Keratinocyte (primary cell): ENCODE measurements at regions not wholly inside any gene's neighbourhood (a gene's known extent, or its start where the extent isn't known, plus 50 kb on each side); places are given as distances from the start of the nearest gene placed in this dataset.

Experiments used
- DNase-seq: peaks from one replicate; pipeline ENCODE4 v3.0.0-alpha.2; 2011; ENCODE audit warnings: low read depth, missing footprints, low spot score
- FAIRE-seq: peaks from 2 replicates; lab custom pipeline; 2011; peaks lifted over from hg19 to GRCh38; lab: Jason Lieb, UNC
- H2AFZ ChIP-seq: 2 replicates; pipeline ENCODE4 v1.6.0; 2012; ENCODE audit warnings: low read length, control low read depth, inconsistent platforms; ENCODE audit not compliant: control insufficient read depth
- H3K27ac ChIP-seq: 2 replicates; pipeline ENCODE4 v1.5.1; 2011; ENCODE audit warnings: low read length; ENCODE audit not compliant: control insufficient read depth, insufficient read depth
- H3K27me3 ChIP-seq: 3 replicates; pipeline ENCODE4 v1.6.0; 2011; ENCODE audit warnings: low read length; ENCODE audit not compliant: control insufficient read depth, insufficient read depth; ENCODE audit errors: extremely low read depth
- H3K36me3 ChIP-seq, 2 experiments: 2 replicates in 1 of 2; 3 replicates in 1 of 2; pipeline ENCODE4 v1.5.1; 2011; ENCODE audit warnings: low read length in 2 of 2, mild to moderate bottlenecking in 1 of 2; ENCODE audit not compliant: control insufficient read depth in 2 of 2, insufficient read depth in 2 of 2; ENCODE audit errors: extremely low read depth in 1 of 2
- H3K4me1 ChIP-seq: 3 replicates; pipeline ENCODE4 v1.5.1; 2011; ENCODE audit warnings: low read length; ENCODE audit not compliant: control insufficient read depth, insufficient read depth; ENCODE audit errors: extremely low read depth
- H3K4me2 ChIP-seq: 3 replicates; pipeline ENCODE4 v1.6.0; 2011; ENCODE audit warnings: low read depth, low read length; ENCODE audit not compliant: control insufficient read depth, insufficient read depth; ENCODE audit errors: extremely low read depth
- H3K4me3 ChIP-seq, 3 experiments: fragments of 200-600 bp in 1 of 3; sonication (generic) in 1 of 3; 2 replicates in 2 of 3; 3 replicates in 1 of 3; pipeline ENCODE4 v1.5.1; 2011 to 2016; ENCODE audit warnings: low read length in 3 of 3, mild to moderate bottlenecking in 3 of 3, control low read depth in 2 of 3, inconsistent platforms in 1 of 3, low read depth in 1 of 3, mixed read lengths in 1 of 3, mixed run types in 1 of 3, moderate library complexity in 1 of 3; ENCODE audit not compliant: control insufficient read depth in 2 of 3, insufficient read depth in 2 of 3; ENCODE audit errors: extremely low read depth in 1 of 3
- H3K79me2 ChIP-seq: 2 replicates; pipeline ENCODE4 v1.6.0; 2012; ENCODE audit warnings: low read length; ENCODE audit not compliant: control insufficient read depth, insufficient read depth
- H3K9ac ChIP-seq: 3 replicates; pipeline ENCODE4 v1.6.0; 2011; ENCODE audit warnings: low read length; ENCODE audit not compliant: control insufficient read depth, insufficient read depth; ENCODE audit errors: extremely low read depth
- H3K9me1 ChIP-seq: 3 replicates; pipeline ENCODE4 v1.6.0; 2011; ENCODE audit warnings: low read length; ENCODE audit not compliant: control insufficient read depth, insufficient read depth; ENCODE audit errors: extremely low read depth
- H3K9me3 ChIP-seq: 2 replicates; pipeline ENCODE4 v1.5.1; 2012; ENCODE audit warnings: low read depth, low read length; ENCODE audit not compliant: control insufficient read depth
- H4K20me1 ChIP-seq: 3 replicates; pipeline ENCODE4 v1.6.0; 2011; ENCODE audit warnings: low read length; ENCODE audit not compliant: control insufficient read depth, insufficient read depth; ENCODE audit errors: extremely low read depth
- EZH2 ChIP-seq: IDR thresholded peaks from one replicate; pipeline ENCODE4 v1.6.1; 2012; ENCODE audit warnings: inconsistent platforms, mild to moderate bottlenecking, low read length, moderate library complexity
- dilution Hi-C: fragments of 300-500 bp; cut with MboI; formaldehyde crosslinking; loops from one replicate; pipeline ENCODE4 v1.7.0; 2020; ENCODE audit warnings: low sequenced_read_pairs; ENCODE audit not compliant: extremely low pct_ligation_motif_present
- TF ChIP-seq, protein P1 (sequence below), 3 experiments: IDR thresholded peaks in 1 of 3; conservative IDR thresholded peaks in 1 of 3; optimal IDR thresholded peaks in 1 of 3; 2 replicates in 2 of 3; 3 replicates in 1 of 3; pipeline versions ENCODE3 to v1.5.1; 2011; ENCODE audit warnings: low read length in 3 of 3, mild to moderate bottlenecking in 3 of 3, moderate library complexity in 2 of 3, control low read depth in 1 of 3, inconsistent platforms in 1 of 3; ENCODE audit not compliant: insufficient read depth in 2 of 3; ENCODE audit errors: extremely low read depth in 1 of 3

DNA sequence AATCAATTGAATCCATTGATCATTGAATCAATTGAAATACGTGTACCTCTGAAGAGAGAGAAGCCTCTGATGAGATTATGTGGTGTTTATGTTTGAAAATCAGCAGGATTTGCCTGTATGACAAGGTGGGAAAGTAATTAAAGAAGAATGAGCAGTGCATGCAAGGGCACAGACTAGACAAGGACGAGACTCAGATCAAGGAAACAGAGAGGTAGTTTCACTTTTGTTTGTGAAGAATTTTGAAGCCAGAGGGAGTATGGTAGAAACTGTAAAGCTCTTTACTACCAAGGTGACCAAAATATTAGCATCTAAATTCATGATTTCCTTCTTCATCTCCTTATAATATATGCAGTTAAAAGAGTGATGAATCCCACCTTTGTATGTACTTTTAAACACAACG, 1830.0 kb upstream of the IGFBP7 start:
- dilution Hi-C loops, result no loop called here
- no peak overlapping the region for H3K4me3 ChIP-seq

DNA sequence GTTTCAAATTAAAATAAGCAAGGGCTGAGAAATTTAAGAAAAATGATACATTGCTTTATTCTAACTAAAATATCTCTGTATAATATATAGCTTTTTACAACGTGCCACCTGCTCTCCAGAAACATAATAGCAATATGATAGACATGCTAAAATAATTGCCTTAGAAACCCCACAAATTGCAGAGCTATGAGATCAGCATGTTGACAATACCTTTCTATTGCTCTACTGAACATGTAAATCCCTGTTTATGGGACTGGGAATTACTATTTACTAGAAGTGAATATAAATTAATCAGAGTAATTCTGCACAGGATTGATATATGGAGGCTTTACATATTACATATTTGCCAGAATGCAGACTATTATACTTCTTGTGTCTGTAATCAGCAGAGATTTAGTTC, 1831.1 kb upstream of the IGFBP7 start:
- Histone ChIP-seq H3K9me3 (no peaks in the 10 kb centered on the region), H3K4me2 (no peak overlapping the region), H3K27me3 (no peaks in the 10 kb centered on the region), H3K4me1 (no peaks in the 10 kb centered on the region), H3K36me3 (no peaks in the 10 kb centered on the region), H3K79me2 (no peaks in the 10 kb centered on the region), H3K9me1 (no peaks in the 10 kb centered on the region), H4K20me1 (no peaks in the 10 kb centered on the region), H2AFZ (no peak overlapping the region), H3K9ac (no peak overlapping the region), H3K4me3 (no peak overlapping the region), H3K27ac (no peak overlapping the region)
- no peak for DNase-seq
- no peak for FAIRE-seq
- dilution Hi-C loops, result no loop called here
- no peak for TF ChIP-seq EZH2
- TF ChIP-seq, protein P1, sequence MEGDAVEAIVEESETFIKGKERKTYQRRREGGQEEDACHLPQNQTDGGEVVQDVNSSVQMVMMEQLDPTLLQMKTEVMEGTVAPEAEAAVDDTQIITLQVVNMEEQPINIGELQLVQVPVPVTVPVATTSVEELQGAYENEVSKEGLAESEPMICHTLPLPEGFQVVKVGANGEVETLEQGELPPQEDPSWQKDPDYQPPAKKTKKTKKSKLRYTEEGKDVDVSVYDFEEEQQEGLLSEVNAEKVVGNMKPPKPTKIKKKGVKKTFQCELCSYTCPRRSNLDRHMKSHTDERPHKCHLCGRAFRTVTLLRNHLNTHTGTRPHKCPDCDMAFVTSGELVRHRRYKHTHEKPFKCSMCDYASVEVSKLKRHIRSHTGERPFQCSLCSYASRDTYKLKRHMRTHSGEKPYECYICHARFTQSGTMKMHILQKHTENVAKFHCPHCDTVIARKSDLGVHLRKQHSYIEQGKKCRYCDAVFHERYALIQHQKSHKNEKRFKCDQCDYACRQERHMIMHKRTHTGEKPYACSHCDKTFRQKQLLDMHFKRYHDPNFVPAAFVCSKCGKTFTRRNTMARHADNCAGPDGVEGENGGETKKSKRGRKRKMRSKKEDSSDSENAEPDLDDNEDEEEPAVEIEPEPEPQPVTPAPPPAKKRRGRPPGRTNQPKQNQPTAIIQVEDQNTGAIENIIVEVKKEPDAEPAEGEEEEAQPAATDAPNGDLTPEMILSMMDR (optimal IDR thresholded peaks at IDR 0.05 in 1 of 3, IDR thresholded peaks at IDR 0.05 in 1 of 3, conservative IDR thresholded peaks at IDR 0.05 in 1 of 3; ENCODE audit: extremely low read depth in 1 of 3, insufficient read depth in 2 of 3, low read length in 3 of 3), result no peak

More for the DNA sequence above, 1830.0 kb upstream of the IGFBP7 start:
- TF ChIP-seq EZH2, result no peak
- TF ChIP-seq, protein P1 (optimal IDR thresholded peaks at IDR 0.05 in 1 of 3, IDR thresholded peaks at IDR 0.05 in 1 of 3, conservative IDR thresholded peaks at IDR 0.05 in 1 of 3; ENCODE audit: extremely low read depth in 1 of 3, insufficient read depth in 2 of 3, low read length in 3 of 3), result no peak
- H3K36me3 ChIP-seq, result no peaks in the 10 kb centered on the region
- FAIRE-seq (no peak), DNase-seq (no peak)
- no peak overlapping the region for H3K9ac ChIP-seq
- H4K20me1 ChIP-seq, result no peaks in the 10 kb centered on the region
- H2AFZ ChIP-seq, result no peak overlapping the region
- H3K27ac ChIP-seq, result no peak overlapping the region
- H3K9me3 ChIP-seq, result no peaks in the 10 kb centered on the region
- no peaks in the 10 kb centered on the region for H3K27me3 ChIP-seq
- no peak overlapping the region for H3K4me2 ChIP-seq
- H3K4me1 ChIP-seq, result no peaks in the 10 kb centered on the region
- H3K9me1 ChIP-seq, result no peaks in the 10 kb centered on the region
- no peaks in the 10 kb centered on the region for H3K79me2 ChIP-seq
